CD14-positive monocyte (primary cell): ENCODE measurements at regions not wholly inside any gene's neighbourhood (a gene's known extent, or its start where the extent isn't known, plus 50 kb on each side); places are given as distances from the start of the nearest gene placed in this dataset.

Experiments
- DNase-seq, 3 donors: peaks; one replicate each; pipeline ENCODE4 v3.0.0-alpha.2; 2011 to 2022
- H2AFZ ChIP-seq: 2 replicates; pipeline ENCODE4 v1.6.0; 2012; ENCODE audit warnings: mild to moderate bottlenecking, low read depth, low read length, inconsistent platforms; ENCODE audit not compliant: insufficient read depth, poor library complexity, severe bottlenecking
- H3K27ac ChIP-seq, 2 donors: 1 replicate in 1 of 2; 2 replicates in 1 of 2; pipeline ENCODE4 v1.5.1; 2012 to 2013; ENCODE audit warnings: low read length in 2 of 2, control low read depth in 1 of 2, inconsistent platforms in 1 of 2, low read depth in 1 of 2, mild to moderate bottlenecking in 1 of 2
- H3K27me3 ChIP-seq, 2 donors: one replicate each; pipeline versions ENCODE4 v1.6.0 to v1.6.1; 2011 to 2013; ENCODE audit warnings: low read length in 2 of 2; ENCODE audit not compliant: control insufficient read depth in 2 of 2, insufficient read depth in 2 of 2
- H3K36me3 ChIP-seq, 2 donors: replicated peaks in 1 of 2; 1 replicate in 1 of 2; 2 replicates in 1 of 2; pipeline versions ENCODE4 v1.5.1 to v1.6.1; 2012 to 2013; ENCODE audit warnings: low read length in 2 of 2, control low read depth in 1 of 2, inconsistent platforms in 1 of 2, mild to moderate bottlenecking in 1 of 2; ENCODE audit not compliant: insufficient read depth in 2 of 2, control insufficient read depth in 1 of 2
- H3K4me1 ChIP-seq, 2 donors: 1 replicate in 1 of 2; 2 replicates in 1 of 2; pipeline versions ENCODE4 v1.5.1 to v1.6.1; 2012 to 2013; ENCODE audit warnings: low read length in 2 of 2, control low read depth in 1 of 2, inconsistent platforms in 1 of 2, mild to moderate bottlenecking in 1 of 2, moderate library complexity in 1 of 2; ENCODE audit not compliant: insufficient read depth in 2 of 2, control insufficient read depth in 1 of 2
- H3K4me2 ChIP-seq: replicated peaks from 2 replicates; pipeline ENCODE3; 2012; ENCODE audit warnings: low read length, moderate library complexity, mild to moderate bottlenecking; ENCODE audit not compliant: poor library complexity, severe bottlenecking; ENCODE audit errors: extremely low read depth
- H3K4me3 ChIP-seq, 3 experiments: fragments of 200-600 bp in 1 of 3; sonication (generic) in 1 of 3; replicated peaks in 1 of 3; 1 replicate in 2 of 3; 2 replicates in 1 of 3; pipeline ENCODE4 v1.5.1; 2011 to 2013; ENCODE audit warnings: low read length in 3 of 3, mild to moderate bottlenecking in 3 of 3, control low read depth in 2 of 3, low read depth in 2 of 3, inconsistent platforms in 1 of 3, moderate library complexity in 1 of 3
- H3K79me2 ChIP-seq: 2 replicates; pipeline ENCODE4 v1.6.0; 2012; ENCODE audit warnings: mild to moderate bottlenecking, control low read depth, inconsistent platforms, low read length, moderate library complexity; ENCODE audit not compliant: insufficient read depth
- H3K9ac ChIP-seq: 2 replicates; pipeline ENCODE4 v1.6.0; 2017; ENCODE audit warnings: low read length, mild to moderate bottlenecking; ENCODE audit not compliant: insufficient read depth, poor library complexity, severe bottlenecking
- H3K9me3 ChIP-seq, 2 donors: replicated peaks in 1 of 2; 1 replicate in 1 of 2; 2 replicates in 1 of 2; pipeline versions ENCODE4 v1.5.1 to v1.6.1; 2012 to 2013; ENCODE audit warnings: low read length in 2 of 2, control low read depth in 1 of 2; ENCODE audit not compliant: control insufficient read depth in 1 of 2, insufficient read depth in 1 of 2
- H4K20me1 ChIP-seq: 2 replicates; pipeline ENCODE4 v1.6.0; 2012; ENCODE audit warnings: mild to moderate bottlenecking, low read length, control low read depth, moderate library complexity; ENCODE audit not compliant: insufficient read depth
- H3K27ac Mint-ChIP-seq, 7 donors: one replicate each; pipeline ENCODE4 v1.8.0; 2020; ENCODE audit warnings: mild to moderate bottlenecking in 7 of 7, mixed read lengths in 7 of 7, moderate library complexity in 6 of 7, inconsistent platforms in 2 of 7
- H3K27me3 Mint-ChIP-seq, 3 donors: one replicate each; pipeline ENCODE4 v1.8.0; 2021 to 2022; ENCODE audit warnings: low read depth in 3 of 3, mild to moderate bottlenecking in 3 of 3, mixed read lengths in 3 of 3, moderate library complexity in 3 of 3, inconsistent platforms in 1 of 3
- H3K36me3 Mint-ChIP-seq, 2 donors: one replicate each; pipeline ENCODE4 v1.8.0; 2020; ENCODE audit warnings: mixed read lengths in 2 of 2, inconsistent platforms in 1 of 2, mild to moderate bottlenecking in 1 of 2
- H3K4me1 Mint-ChIP-seq: one replicate; pipeline ENCODE4 v1.8.0; 2020; ENCODE audit warnings: mild to moderate bottlenecking, mixed read lengths
- H3K4me3 Mint-ChIP-seq, 2 donors: one replicate each; pipeline ENCODE4 v1.8.0; 2020; ENCODE audit warnings: mild to moderate bottlenecking in 2 of 2, mixed read lengths in 2 of 2, moderate library complexity in 1 of 2
- H3K9me3 Mint-ChIP-seq, 7 donors: one replicate each; pipeline ENCODE4 v1.8.0; 2020 to 2022; ENCODE audit warnings: mixed read lengths in 7 of 7, mild to moderate bottlenecking in 6 of 7, moderate library complexity in 6 of 7, inconsistent platforms in 2 of 7
- WGBS: methylation state at CpG from one replicate; pipeline ENCODE4 v1.1.5; 2013; ENCODE audit warnings: missing lambda C conversion rate; ENCODE audit not compliant: insufficient coverage; 5-methylcytosine and 5-hydroxymethylcytosine counted together
- intact Hi-C, 2 donors: fragments of 100-400 bp; cut with micrococcal nuclease; formaldehyde crosslinking; loops; one replicate each; pipeline versions ENCODE4 v1.15.0 to v1.15.1; 2023
- TF ChIP-seq, protein P1 (sequence below): fragments of 200-600 bp; IDR thresholded peaks from one replicate; pipeline ENCODE4 v1.8.0; 2022; ENCODE audit warnings: antibody characterized with exemption, mild to moderate bottlenecking

DNA sequence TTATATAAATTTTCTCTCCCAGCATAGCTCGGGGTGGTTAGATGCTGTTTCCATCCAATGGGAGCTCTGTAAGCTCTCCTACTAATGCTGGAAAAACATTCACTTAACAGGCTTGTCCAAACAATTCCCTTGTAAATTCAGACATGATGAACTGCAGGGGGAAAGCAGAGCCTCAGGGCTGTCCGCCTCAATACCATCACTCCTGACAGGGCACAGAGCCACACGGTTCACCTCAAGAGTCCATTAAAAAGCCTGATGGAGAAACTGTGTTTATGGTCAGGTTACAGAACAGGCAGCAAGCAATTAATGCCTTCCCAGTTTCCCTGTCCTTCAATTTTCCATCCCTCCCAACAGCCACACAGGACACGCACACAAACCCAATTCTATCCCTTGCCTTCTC, 171.0 kb downstream of the BRINP2 start:
- 93% methylated on average over 1 of the region's 4 CpGs for WGBS
- no peak for DNase-seq
- Mint-ChIP-seq H3K4me3 (no peak overlapping the region), H3K36me3 (no peaks in the 10 kb centered on the region), H3K4me1 (no peaks in the 10 kb centered on the region), H3K27ac (no peak overlapping the region), H3K27me3 (no peaks in the 10 kb centered on the region), H3K9me3 (peaks cover 0 to 8% (median 0%) of the 10 kb centered on the region in 7 donors)
- Histone ChIP-seq H3K79me2 (no peaks in the 10 kb centered on the region), H3K4me2 (no peak overlapping the region), H4K20me1 (no peaks in the 10 kb centered on the region), H2AFZ (no peak overlapping the region), H3K4me3 (no peak overlapping the region), H3K27me3 (no peaks in the 10 kb centered on the region), H3K4me1 (no peaks in the 10 kb centered on the region), H3K27ac (no peak overlapping the region), H3K9me3 (peaks cover 0 to 5% of the 10 kb centered on the region in 2 donors), H3K36me3 (no peaks in the 10 kb centered on the region), H3K9ac (no peak overlapping the region)
- intact Hi-C loops, result no loop called here
- TF ChIP-seq, protein P1, sequence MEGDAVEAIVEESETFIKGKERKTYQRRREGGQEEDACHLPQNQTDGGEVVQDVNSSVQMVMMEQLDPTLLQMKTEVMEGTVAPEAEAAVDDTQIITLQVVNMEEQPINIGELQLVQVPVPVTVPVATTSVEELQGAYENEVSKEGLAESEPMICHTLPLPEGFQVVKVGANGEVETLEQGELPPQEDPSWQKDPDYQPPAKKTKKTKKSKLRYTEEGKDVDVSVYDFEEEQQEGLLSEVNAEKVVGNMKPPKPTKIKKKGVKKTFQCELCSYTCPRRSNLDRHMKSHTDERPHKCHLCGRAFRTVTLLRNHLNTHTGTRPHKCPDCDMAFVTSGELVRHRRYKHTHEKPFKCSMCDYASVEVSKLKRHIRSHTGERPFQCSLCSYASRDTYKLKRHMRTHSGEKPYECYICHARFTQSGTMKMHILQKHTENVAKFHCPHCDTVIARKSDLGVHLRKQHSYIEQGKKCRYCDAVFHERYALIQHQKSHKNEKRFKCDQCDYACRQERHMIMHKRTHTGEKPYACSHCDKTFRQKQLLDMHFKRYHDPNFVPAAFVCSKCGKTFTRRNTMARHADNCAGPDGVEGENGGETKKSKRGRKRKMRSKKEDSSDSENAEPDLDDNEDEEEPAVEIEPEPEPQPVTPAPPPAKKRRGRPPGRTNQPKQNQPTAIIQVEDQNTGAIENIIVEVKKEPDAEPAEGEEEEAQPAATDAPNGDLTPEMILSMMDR, result no peak

DNA sequence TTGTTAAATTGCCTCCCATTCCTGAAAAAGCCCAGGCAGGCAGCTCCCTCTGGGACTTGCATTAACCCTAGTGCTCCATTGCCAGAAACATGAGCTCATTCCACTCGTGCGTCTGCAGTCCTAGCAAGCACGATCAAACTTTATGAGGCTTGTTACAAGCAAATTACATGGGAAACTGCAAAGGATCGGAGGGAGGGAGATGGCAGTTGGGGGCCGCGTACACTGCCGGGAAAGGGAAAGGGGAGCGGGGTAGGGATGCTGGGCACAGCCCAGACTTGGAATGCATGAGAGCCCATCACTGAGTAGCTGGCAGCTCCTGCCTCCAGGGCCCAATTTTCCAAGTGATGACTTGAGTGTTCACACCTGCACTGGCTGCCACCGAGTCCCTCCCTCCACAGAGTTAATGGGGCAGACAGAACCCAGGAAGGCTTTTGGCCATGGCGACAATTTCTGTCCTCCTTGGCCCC, 169.9 kb downstream of the BRINP2 start:
- Histone ChIP-seq H3K4me3 (no peak overlapping the region), H3K79me2 (no peaks in the 10 kb centered on the region), H4K20me1 (no peaks in the 10 kb centered on the region), H2AFZ (no peak overlapping the region), H3K36me3 (no peaks in the 10 kb centered on the region), H3K9me3 (peaks cover 0 to 5% of the 10 kb centered on the region in 2 donors), H3K27ac (no peak overlapping the region), H3K27me3 (no peaks in the 10 kb centered on the region), H3K4me2 (no peak overlapping the region), H3K9ac (no peak overlapping the region), H3K4me1 (no peaks in the 10 kb centered on the region)
- no peak for DNase-seq
- H3K9me3 Mint-ChIP-seq, result peaks cover 0 to 8% (median 0%) of the 10 kb centered on the region in 7 donors
- no peak overlapping the region for H3K4me3 Mint-ChIP-seq
- intact Hi-C loops, result no loop called here
- H3K27ac Mint-ChIP-seq, result no peak overlapping the region
- no peaks in the 10 kb centered on the region for H3K36me3 Mint-ChIP-seq
- no peaks in the 10 kb centered on the region for H3K27me3 Mint-ChIP-seq
- H3K4me1 Mint-ChIP-seq, result no peaks in the 10 kb centered on the region
- WGBS, result 82% methylated on average over 10 of the region's 10 CpGs
- TF ChIP-seq, protein P1, result no peak
